ENCODE measurements at regions not wholly inside any gene's neighbourhood (a gene's known extent, or its start where the extent isn't known, plus 50 kb on each side); places are given as distances from the start of the nearest gene placed in this dataset.

GRCh38 chr17:77285594-77286390 lies 145.0 kb downstream of the SEC14L1 start:
- TF ChIP-seq POLR2A (IDR thresholded peaks at IDR 0.05; ENCODE audit: control extremely low read depth in 1 of 2, low read depth in 2 of 2, low read length in 2 of 2) (no peak), CTCF (IDR thresholded peaks at IDR 0.05; ENCODE audit: control extremely low read depth in 1 of 3, insufficient read depth in 1 of 3, low read depth in 1 of 3, low read length in 3 of 3) (no peak), TAF1 (IDR thresholded peaks at IDR 0.05; ENCODE audit: low read depth, low read length) (no peak), SP1 (IDR thresholded peaks at IDR 0.05; ENCODE audit: low read depth, low read length) (no peak), RXRA (IDR thresholded peaks at IDR 0.05; ENCODE audit: insufficient read depth, low read depth, low read length) (no peak), CBX8 (IDR thresholded peaks at IDR 0.05; ENCODE audit: borderline replicate concordance, low read depth, low read length) (no peak), MAFK (IDR thresholded peaks at IDR 0.05; ENCODE audit: low read depth, low read length) (no peak), ATF3 (IDR thresholded peaks at IDR 0.05; ENCODE audit: insufficient read depth, low read depth, low read length) (no peak), TCF12 (IDR thresholded peaks at IDR 0.05; ENCODE audit: low read depth, low read length) (no peak), POLR2AphosphoS5 (IDR thresholded peaks at IDR 0.05; ENCODE audit: low read depth, low read length) (no peak), JUND (IDR thresholded peaks at IDR 0.05; ENCODE audit: low read length) (no peak)
